ENCODE measurements at regions not wholly inside any gene's neighbourhood (a gene's known extent, or its start where the extent isn't known, plus 50 kb on each side); places are given as distances from the start of the nearest gene placed in this dataset.

GRCh38 chr5:68818057-68818695, 275.6 kb upstream of the SLC30A5 start:
- Histone ChIP-seq H3K27ac (no peak overlapping the region), H3K4me1 (ENCODE audit: low read depth) (no peaks in the 10 kb centered on the region), H3K36me3 (no peaks in the 10 kb centered on the region), H3K4me3 (no peak overlapping the region), H3K27me3 (no peaks in the 10 kb centered on the region), H3K9me3 (ENCODE audit: low read depth) (no peaks in the 10 kb centered on the region)
- no peak for TF ChIP-seq CTCF (IDR thresholded peaks at IDR 0.05; ENCODE audit: low read depth, low read length)
- no peak for DNase-seq (ENCODE audit: low read depth in 1 of 2, low spot score in 1 of 2)

GRCh38 chr5:68818870-68819269, 274.9 kb upstream of the SLC30A5 start:
- H3K9me3 ChIP-seq (ENCODE audit: low read depth), result no peaks in the 10 kb centered on the region
- no peak overlapping the region for H3K4me3 ChIP-seq
- H3K36me3 ChIP-seq, result no peaks in the 10 kb centered on the region
- DNase-seq (ENCODE audit: low read depth in 1 of 2, low spot score in 1 of 2), result no peak
- H3K27ac ChIP-seq, result no peak overlapping the region
- no peaks in the 10 kb centered on the region for H3K27me3 ChIP-seq
- no peak for TF ChIP-seq CTCF (IDR thresholded peaks at IDR 0.05; ENCODE audit: low read depth, low read length)
- H3K4me1 ChIP-seq (ENCODE audit: low read depth), result no peaks in the 10 kb centered on the region

- no peaks in the 10 kb centered on the region for H3K9me3 ChIP-seq (ENCODE audit: low read depth)
- no peak overlapping the region for H3K4me3 ChIP-seq
- no peak for TF ChIP-seq CTCF (IDR thresholded peaks at IDR 0.05; ENCODE audit: low read depth, low read length)
- no peak for DNase-seq (ENCODE audit: low read depth in 1 of 2, low spot score in 1 of 2)
- H3K27ac ChIP-seq, result no peak overlapping the region
- H3K36me3 ChIP-seq, result no peaks in the 10 kb centered on the region
- no peaks in the 10 kb centered on the region for H3K4me1 ChIP-seq (ENCODE audit: low read depth)
- no peaks in the 10 kb centered on the region for H3K27me3 ChIP-seq
These were observed 272.8 kb upstream of the SLC30A5 start for GRCh38 chr5:68821056-68821455.

- Histone ChIP-seq H3K9me3 (ENCODE audit: low read depth) (no peaks in the 10 kb centered on the region), H3K27me3 (no peaks in the 10 kb centered on the region), H3K4me1 (ENCODE audit: low read depth) (no peaks in the 10 kb centered on the region), H3K4me3 (no peak overlapping the region), H3K36me3 (no peaks in the 10 kb centered on the region), H3K27ac (no peak overlapping the region)
- TF ChIP-seq CTCF (IDR thresholded peaks at IDR 0.05; ENCODE audit: low read depth, low read length), result no peak
- DNase-seq (ENCODE audit: low read depth in 1 of 2, low spot score in 1 of 2), result no peak
These were observed 271.0 kb upstream of the SLC30A5 start for GRCh38 chr5:68822796-68823195.

GRCh38 chr5:68823301-68823700, 270.5 kb upstream of the SLC30A5 start:
- Histone ChIP-seq H3K27ac (no peak overlapping the region), H3K27me3 (no peaks in the 10 kb centered on the region), H3K4me3 (no peak overlapping the region), H3K36me3 (no peaks in the 10 kb centered on the region), H3K9me3 (ENCODE audit: low read depth) (no peaks in the 10 kb centered on the region), H3K4me1 (ENCODE audit: low read depth) (no peaks in the 10 kb centered on the region)
- TF ChIP-seq CTCF (IDR thresholded peaks at IDR 0.05; ENCODE audit: low read depth, low read length), result no peak
- no peak for DNase-seq (ENCODE audit: low read depth in 1 of 2, low spot score in 1 of 2)

All from cardiac muscle cell (in vitro differentiated cells and primary cell).